22Rv1 (cell line): ENCODE measurements at regions not wholly inside any gene's neighbourhood (a gene's known extent, or its start where the extent isn't known, plus 50 kb on each side); places are given as distances from the start of the nearest gene placed in this dataset.

Experiments
- ZFX ChIP-seq: fragments of 450-650 bp; IDR thresholded peaks from 2 replicates; pipeline ENCODE4 v1.6.1; 2017; ENCODE audit warnings: antibody characterized with exemption, borderline replicate concordance
- TF ChIP-seq, protein P1 (sequence below): fragments of 450-650 bp; IDR thresholded peaks from 2 replicates; pipeline ENCODE4 v1.5.1; 2017; ENCODE audit warnings: mild to moderate bottlenecking

DNA sequence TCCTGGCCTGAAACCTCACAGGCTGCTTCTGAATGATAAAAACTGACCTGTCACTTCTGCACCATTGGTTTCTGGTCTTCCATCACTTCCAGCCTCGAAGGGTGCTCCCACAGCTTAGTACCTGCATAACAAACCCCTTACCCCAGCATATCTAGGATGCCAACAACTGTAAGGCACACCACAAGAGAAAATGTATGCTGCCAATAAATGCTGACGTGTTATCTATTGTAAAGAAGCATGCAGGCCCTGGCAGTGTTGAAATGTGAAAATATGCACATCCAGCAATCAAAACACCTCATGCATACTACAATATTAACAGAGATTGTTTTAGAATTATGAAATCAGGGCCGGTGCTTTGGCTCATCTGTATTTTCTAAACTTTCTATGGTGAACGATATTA lies 242.0 kb upstream of the NSMCE3 start:
- TF ChIP-seq, protein P1, sequence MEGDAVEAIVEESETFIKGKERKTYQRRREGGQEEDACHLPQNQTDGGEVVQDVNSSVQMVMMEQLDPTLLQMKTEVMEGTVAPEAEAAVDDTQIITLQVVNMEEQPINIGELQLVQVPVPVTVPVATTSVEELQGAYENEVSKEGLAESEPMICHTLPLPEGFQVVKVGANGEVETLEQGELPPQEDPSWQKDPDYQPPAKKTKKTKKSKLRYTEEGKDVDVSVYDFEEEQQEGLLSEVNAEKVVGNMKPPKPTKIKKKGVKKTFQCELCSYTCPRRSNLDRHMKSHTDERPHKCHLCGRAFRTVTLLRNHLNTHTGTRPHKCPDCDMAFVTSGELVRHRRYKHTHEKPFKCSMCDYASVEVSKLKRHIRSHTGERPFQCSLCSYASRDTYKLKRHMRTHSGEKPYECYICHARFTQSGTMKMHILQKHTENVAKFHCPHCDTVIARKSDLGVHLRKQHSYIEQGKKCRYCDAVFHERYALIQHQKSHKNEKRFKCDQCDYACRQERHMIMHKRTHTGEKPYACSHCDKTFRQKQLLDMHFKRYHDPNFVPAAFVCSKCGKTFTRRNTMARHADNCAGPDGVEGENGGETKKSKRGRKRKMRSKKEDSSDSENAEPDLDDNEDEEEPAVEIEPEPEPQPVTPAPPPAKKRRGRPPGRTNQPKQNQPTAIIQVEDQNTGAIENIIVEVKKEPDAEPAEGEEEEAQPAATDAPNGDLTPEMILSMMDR, result no peak
- no peak for TF ChIP-seq ZFX
